Parathyroid adenoma (tissue), 2 donors: ENCODE measurements at regions not wholly inside any gene's neighbourhood (a gene's known extent, or its start where the extent isn't known, plus 50 kb on each side); places are given as distances from the start of the nearest gene placed in this dataset.

ENCODE experiments used
- H2AFZ ChIP-seq: fragments of 300-600 bp; sonication (generic); one replicate; pipeline ENCODE4 v1.7.0; 2017; ENCODE audit warnings: antibody characterized with exemption, mild to moderate bottlenecking
- H3K27ac ChIP-seq: fragments of 300-600 bp; sonication (generic); one replicate; pipeline ENCODE4 v1.7.0; 2017
- H3K27me3 ChIP-seq: fragments of 300-600 bp; sonication (generic); one replicate; pipeline ENCODE4 v1.7.0; 2017; ENCODE audit warnings: low read length; ENCODE audit not compliant: control insufficient read depth, insufficient read depth
- H3K36me3 ChIP-seq: fragments of 300-600 bp; sonication (generic); one replicate; pipeline ENCODE4 v1.7.0; 2017; ENCODE audit warnings: low read length; ENCODE audit not compliant: control insufficient read depth, insufficient read depth
- H3K4me1 ChIP-seq: fragments of 300-600 bp; sonication (generic); one replicate; pipeline ENCODE4 v1.7.0; 2017; ENCODE audit warnings: control low read depth
- H3K4me2 ChIP-seq: fragments of 300-600 bp; sonication (generic); one replicate; pipeline ENCODE4 v1.7.0; 2017; ENCODE audit warnings: low read length
- H3K4me3 ChIP-seq: fragments of 300-600 bp; sonication (generic); one replicate; pipeline ENCODE4 v1.7.0; 2017; ENCODE audit warnings: low read depth, low read length
- H3K79me2 ChIP-seq: fragments of 300-600 bp; sonication (generic); one replicate; pipeline ENCODE4 v1.7.0; 2017; ENCODE audit warnings: control low read depth
- H3K9ac ChIP-seq: fragments of 300-600 bp; sonication (generic); one replicate; pipeline ENCODE4 v1.7.0; 2017; ENCODE audit warnings: mild to moderate bottlenecking
- H3K9me3 ChIP-seq: fragments of 300-600 bp; sonication (generic); one replicate; pipeline ENCODE4 v1.7.0; 2017; ENCODE audit warnings: low read length; ENCODE audit not compliant: control insufficient read depth
- TF ChIP-seq, protein P1 (sequence below): fragments of 300-600 bp; sonication (generic); IDR thresholded peaks from one replicate; pipeline ENCODE4 v1.7.0; 2017; ENCODE audit warnings: antibody characterized with exemption, mild to moderate bottlenecking
- donor health status: primary hyperparathyroidism.

DNA sequence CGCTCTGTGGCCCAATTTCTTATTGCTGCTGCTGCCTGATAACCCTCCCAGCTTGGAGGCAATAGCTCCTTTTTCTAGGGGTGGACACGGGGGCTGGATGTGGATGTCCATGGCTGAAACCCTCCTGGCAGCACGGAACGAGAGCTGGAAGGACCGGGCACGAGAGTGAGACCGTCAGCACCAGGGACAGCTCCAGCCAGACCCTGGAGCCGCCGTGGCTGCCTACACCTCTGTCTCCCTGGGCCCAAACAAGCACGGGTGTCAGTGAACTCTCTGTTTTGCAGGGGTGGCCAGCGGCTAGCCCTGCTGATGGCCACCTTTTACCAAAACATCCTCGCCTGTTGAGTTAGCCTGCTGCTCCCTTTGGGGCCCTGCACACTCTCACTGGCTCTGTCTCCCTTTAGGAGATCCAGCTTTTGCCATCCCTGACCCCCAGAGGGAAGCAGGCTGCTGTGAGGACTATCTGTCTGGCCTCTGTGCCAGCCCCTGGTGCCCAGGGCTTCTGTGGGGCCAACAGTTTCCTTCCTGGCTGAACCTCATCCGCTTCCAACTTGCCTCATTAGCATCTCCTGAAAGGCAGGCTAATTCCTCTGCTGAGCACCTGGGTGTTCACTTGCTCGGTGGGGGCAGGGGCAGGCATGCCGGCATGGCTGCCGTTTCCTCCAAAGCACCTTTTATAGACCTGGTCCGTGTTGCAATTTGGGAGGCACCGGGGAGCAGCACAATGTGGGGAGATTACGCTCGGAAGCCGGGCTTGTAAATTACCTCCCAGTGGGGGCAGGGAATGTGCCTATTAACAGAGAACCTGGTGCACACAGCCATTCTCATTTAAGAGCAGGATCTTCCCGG, 118.1 kb downstream of the ENGASE start:
- no peak overlapping the region for H3K4me2 ChIP-seq
- no peak overlapping the region for H3K27ac ChIP-seq
- no peaks in the 10 kb centered on the region for H3K27me3 ChIP-seq
- H3K79me2 ChIP-seq = no peaks in the 10 kb centered on the region
- TF ChIP-seq, protein P1, sequence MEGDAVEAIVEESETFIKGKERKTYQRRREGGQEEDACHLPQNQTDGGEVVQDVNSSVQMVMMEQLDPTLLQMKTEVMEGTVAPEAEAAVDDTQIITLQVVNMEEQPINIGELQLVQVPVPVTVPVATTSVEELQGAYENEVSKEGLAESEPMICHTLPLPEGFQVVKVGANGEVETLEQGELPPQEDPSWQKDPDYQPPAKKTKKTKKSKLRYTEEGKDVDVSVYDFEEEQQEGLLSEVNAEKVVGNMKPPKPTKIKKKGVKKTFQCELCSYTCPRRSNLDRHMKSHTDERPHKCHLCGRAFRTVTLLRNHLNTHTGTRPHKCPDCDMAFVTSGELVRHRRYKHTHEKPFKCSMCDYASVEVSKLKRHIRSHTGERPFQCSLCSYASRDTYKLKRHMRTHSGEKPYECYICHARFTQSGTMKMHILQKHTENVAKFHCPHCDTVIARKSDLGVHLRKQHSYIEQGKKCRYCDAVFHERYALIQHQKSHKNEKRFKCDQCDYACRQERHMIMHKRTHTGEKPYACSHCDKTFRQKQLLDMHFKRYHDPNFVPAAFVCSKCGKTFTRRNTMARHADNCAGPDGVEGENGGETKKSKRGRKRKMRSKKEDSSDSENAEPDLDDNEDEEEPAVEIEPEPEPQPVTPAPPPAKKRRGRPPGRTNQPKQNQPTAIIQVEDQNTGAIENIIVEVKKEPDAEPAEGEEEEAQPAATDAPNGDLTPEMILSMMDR = no peak
- H3K4me1 ChIP-seq = no peaks in the 10 kb centered on the region
- no peaks in the 10 kb centered on the region for H3K9me3 ChIP-seq
- no peaks in the 10 kb centered on the region for H3K36me3 ChIP-seq
- no peak overlapping the region for H2AFZ ChIP-seq
- no peak overlapping the region for H3K4me3 ChIP-seq
- no peak overlapping the region for H3K9ac ChIP-seq

DNA sequence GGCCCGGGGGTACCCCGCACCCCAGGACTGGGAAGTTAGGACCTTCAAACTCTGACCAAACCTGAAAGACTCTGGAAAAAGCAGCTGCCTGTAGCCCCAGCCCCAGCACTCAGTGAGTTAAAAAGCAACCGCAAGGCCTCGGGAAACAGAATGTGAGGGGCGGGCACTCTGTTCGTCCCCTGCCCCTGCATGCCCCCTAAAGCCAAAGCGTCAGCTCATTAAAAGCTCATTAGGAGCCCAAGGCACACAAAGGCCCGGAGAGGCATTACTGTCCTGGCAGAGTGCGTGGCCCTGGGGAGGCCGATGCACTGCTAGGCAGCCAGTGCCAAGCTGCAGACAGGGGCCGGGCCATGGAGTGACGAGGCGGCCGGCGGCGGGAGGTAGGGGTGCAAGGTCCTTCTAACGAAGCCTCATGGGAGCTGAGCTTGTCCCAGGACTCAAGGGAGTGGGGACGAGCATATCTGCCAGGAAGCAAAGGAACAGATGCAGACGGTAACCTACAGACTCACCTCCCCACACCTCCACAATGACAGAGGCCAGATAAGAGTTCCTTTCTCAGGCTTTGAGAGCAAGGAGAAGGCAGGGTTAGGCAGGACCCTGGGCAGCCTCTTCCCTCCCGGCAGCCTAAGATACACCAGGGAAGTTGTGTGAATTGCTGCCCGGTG, 116.8 kb downstream of the ENGASE start:
- TF ChIP-seq, protein P1 = no peak
- H3K9ac ChIP-seq = no peak overlapping the region
- no peak overlapping the region for H3K4me2 ChIP-seq
- no peaks in the 10 kb centered on the region for H3K36me3 ChIP-seq
- no peaks in the 10 kb centered on the region for H3K27me3 ChIP-seq
- no peak overlapping the region for H3K4me3 ChIP-seq
- H3K27ac ChIP-seq = no peak overlapping the region
- no peaks in the 10 kb centered on the region for H3K79me2 ChIP-seq
- no peaks in the 10 kb centered on the region for H3K9me3 ChIP-seq
- H2AFZ ChIP-seq = no peak overlapping the region
- no peaks in the 10 kb centered on the region for H3K4me1 ChIP-seq

DNA sequence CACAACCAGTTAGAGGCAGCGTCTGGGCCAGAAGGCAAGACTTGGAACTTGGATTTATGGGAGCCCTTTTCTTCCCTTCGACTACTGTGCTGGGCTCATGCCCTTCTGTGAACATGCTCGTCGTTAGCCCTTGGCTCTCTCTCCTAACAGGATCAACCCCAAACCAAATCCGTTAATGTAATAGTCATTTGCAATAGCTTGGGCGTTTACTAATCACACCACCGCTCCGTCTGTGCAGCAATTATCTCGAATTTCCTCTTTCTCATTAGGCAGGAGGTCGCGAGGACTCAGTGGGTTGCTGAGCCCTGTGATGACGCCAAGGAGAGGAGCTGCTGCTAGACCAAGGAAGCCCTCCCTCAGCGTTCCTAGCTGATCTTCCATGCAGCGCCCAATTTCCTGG, 114.7 kb downstream of the ENGASE start:
- Histone ChIP-seq H2AFZ (no peak overlapping the region), H3K79me2 (no peaks in the 10 kb centered on the region), H3K27ac (no peak overlapping the region), H3K36me3 (no peaks in the 10 kb centered on the region), H3K9ac (no peak overlapping the region), H3K27me3 (no peaks in the 10 kb centered on the region), H3K4me2 (no peak overlapping the region), H3K9me3 (no peaks in the 10 kb centered on the region), H3K4me1 (no peaks in the 10 kb centered on the region), H3K4me3 (no peak overlapping the region)
- TF ChIP-seq, protein P1 = no peak

DNA sequence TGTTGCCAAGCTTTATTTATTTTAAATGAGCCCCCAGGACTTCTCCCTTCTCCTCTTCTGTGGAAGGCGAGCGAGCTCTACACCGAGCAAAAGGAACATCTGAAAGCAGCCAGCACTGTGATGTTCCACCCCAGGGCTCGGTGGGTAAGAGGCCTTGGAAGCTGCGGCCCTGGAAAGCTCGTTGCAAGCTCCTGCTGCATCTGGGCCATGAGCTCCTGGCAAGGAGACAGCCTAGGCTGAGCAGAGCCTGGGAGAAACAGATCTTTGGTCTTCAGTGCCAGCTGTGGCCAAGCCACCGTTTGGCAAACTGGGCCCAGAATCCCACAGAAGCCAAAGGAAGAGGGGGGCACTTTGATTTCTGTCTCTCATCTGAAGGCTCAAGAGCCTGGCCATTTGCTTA, 114.1 kb downstream of the ENGASE start:
- no peaks in the 10 kb centered on the region for H3K36me3 ChIP-seq
- H3K27me3 ChIP-seq = no peaks in the 10 kb centered on the region
- H3K4me3 ChIP-seq = no peak overlapping the region
- TF ChIP-seq, protein P1 = no peak
- H3K4me1 ChIP-seq = no peaks in the 10 kb centered on the region
- H3K9me3 ChIP-seq = no peaks in the 10 kb centered on the region
- H3K9ac ChIP-seq = no peak overlapping the region
- no peak overlapping the region for H3K27ac ChIP-seq
- no peak overlapping the region for H2AFZ ChIP-seq
- no peak overlapping the region for H3K4me2 ChIP-seq
- H3K79me2 ChIP-seq = no peaks in the 10 kb centered on the region
